ENCODE measurements at regions not wholly inside any gene's neighbourhood (a gene's known extent, or its start where the extent isn't known, plus 50 kb on each side); places are given as distances from the start of the nearest gene placed in this dataset.
A peak's percentile ranks its signal among the peaks of the same experiment; 100 is the strongest.
"Not testable (repeated sequence)": the region's sequence is repeated elsewhere in the genome, so short reads cannot be mapped to it uniquely, and the experiment has no call there.

- DNase-seq; H3K9me3 ChIP-seq; H3K4me1 ChIP-seq; H3K27me3 ChIP-seq; H3K4me3 ChIP-seq; H3K36me3 ChIP-seq; H3K27ac ChIP-seq; intact Hi-C loops (cut with DNase I): not testable (repeated sequence)
- whole genome bisulfite sequencing, 4 donors: no CpG with 5 or more reads among the region's 2 CpGs
- peak in 1 of 4 donors; percentile 13 for ATAC-seq
Observed at GRCh38 chr1:146278758-146279157, 49.9 kb upstream of the NOTCH2NLA start.
